Stimulated activated CD8-positive, alpha-beta memory T cell treated with anti-CD3 and anti-CD28 coated beads, Interleukin-7, amount 100 ng/mL, for 1 hour (primary cell): ENCODE measurements at regions not wholly inside any gene's neighbourhood (a gene's known extent, or its start where the extent isn't known, plus 50 kb on each side); places are given as distances from the start of the nearest gene placed in this dataset.

Experiments used
- DNase-seq, 2 donors: peaks; one replicate each; pipeline ENCODE4 v3.0.0-alpha.2; 2020; ENCODE audit warnings: low read depth in 2 of 2

DNA sequence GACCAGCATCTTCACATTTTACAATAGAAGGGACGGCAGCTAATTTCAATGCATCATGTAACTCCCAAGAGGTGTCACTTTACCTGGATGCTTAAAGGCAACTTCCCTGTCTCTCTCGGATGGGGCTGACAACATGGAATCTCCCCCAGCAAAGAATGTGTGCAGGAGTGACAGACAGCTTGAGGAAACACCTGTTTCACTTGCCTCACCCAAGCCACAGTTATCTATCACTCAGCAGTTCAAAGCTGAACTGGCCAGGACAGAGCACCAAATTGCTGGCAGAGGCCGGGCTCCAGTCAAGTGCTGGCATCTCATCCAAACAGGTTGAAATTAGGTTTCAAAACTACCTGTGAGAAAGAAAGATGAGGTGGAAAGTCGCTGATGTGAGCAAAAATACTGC lies 538.0 kb upstream of the PLXNA2 start:
- DNase-seq = no peak

DNA sequence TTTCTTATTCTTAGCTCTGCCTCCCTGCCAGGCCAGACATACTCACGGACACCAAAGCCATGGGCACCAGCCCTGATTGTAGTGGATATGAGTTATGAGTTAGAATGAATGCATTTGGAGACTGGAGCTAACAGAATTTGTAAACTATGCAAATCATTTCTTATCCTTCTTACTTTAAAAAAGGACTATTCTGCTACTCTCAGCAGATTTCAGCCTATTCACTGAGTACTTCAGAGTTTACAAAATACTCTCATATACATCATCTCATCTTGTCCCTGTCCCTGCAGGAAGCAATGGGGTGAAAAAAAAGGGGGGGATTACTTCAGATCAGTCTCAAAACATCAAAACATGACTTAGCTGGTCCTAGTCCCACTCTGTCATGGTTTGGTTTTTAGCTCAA lies 541.4 kb upstream of the PLXNA2 start:
- DNase-seq = no peak

DNA sequence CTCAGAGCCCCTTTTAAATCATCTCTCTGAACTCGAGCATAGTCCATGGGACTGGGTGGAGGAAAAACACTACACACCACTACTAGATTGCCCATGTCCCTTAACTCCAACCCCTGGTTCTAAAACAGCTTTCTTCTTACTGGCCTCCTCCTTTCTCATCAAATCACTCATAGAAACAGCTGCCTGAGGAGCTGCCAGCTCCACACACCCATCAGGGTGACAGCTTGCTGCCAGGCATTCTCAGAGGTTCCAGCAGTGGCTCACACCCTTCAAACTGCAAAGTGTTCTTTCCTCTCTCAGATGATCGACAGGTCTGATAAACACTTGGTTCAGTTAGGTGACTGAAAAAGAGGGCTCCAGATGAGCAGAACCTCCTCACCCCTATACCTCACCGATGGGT lies 543.0 kb upstream of the PLXNA2 start:
- DNase-seq = no peak

DNA sequence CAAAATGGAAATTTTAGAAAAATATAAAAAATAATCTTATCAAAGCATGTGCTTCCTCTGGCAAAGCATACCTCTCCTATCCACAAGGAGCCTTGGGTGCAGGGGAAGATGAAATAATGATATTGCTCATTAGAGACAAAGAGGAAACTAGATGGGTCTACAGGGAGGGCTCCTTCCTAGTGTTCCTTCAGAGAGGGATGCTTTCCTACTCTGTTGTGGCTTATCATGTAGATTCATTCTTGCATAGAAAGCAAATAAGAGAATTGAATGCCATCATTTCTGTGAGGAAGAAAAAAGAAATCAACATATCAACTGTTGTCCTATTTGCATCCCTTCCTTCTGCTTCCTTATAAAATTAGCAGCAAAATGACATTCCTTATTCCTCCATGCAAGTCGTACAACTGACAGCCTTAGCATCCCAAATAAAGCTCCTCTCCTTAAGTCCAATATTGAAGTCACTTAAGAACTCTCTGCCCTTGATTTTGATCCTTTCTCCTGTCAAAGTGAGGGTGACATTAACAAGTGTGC lies 543.9 kb upstream of the PLXNA2 start:
- no peak for DNase-seq

DNA sequence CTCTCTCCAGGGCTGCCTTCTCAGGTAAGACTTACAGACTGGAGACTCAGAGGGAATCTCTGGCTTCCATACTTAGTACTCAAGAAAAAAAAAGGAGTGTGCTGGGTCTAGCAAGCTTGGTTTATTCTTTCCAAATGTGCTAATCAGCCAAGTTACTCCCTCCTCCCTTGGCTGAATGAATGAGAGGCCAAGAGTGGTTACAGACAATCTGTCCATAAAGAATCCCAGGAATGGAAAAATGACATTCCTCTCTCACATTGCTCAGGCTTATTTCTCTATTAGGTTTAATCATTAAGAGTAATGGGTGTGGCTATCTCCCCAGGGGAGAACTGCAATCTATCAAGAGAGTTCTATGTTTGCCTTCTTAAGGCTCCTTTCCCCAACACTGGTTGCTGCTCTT lies 547.3 kb upstream of the PLXNA2 start:
- DNase-seq = no peak

DNA sequence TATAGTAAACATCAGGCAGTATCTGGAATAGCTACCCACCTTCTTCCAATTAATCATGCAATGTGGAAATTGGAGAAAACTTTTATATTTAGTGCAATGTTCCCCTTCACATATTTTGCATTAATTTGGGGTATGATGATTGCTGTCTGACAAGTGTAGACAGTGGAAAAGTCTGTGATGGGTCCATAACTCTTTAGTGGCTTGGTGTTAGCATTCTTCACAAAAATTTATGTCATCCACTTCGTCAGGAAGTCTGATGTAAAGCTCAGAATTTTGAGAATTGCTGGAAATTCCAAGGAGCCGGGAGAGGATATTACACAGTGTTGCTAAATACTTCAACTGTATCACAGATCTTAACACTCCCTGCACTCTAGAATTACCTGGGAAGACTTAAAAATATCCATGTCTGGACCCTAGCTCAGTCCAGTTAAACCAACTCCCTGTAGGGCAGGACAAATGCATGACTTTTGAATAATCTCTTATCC lies 549.7 kb upstream of the PLXNA2 start:
- no peak for DNase-seq

DNA sequence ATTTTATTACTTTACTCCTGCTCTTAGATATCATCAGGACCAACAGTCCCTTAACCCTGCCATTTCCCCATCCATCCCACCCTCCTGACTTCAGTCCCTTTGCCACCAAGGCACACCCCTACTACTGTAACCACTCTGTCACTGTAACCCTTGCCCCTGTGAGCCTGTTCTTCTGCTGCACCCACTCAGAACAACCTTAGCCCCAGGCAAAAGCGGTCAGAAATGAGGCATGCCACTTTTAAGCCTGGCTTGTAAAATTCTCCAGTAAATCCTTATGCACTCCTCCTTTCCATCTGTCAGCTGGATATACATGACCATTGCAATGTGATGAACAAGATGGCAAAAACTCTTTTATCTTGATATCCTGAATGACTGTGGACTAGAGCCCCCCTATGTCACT lies 555.0 kb upstream of the PLXNA2 start:
- DNase-seq = no peak

DNA sequence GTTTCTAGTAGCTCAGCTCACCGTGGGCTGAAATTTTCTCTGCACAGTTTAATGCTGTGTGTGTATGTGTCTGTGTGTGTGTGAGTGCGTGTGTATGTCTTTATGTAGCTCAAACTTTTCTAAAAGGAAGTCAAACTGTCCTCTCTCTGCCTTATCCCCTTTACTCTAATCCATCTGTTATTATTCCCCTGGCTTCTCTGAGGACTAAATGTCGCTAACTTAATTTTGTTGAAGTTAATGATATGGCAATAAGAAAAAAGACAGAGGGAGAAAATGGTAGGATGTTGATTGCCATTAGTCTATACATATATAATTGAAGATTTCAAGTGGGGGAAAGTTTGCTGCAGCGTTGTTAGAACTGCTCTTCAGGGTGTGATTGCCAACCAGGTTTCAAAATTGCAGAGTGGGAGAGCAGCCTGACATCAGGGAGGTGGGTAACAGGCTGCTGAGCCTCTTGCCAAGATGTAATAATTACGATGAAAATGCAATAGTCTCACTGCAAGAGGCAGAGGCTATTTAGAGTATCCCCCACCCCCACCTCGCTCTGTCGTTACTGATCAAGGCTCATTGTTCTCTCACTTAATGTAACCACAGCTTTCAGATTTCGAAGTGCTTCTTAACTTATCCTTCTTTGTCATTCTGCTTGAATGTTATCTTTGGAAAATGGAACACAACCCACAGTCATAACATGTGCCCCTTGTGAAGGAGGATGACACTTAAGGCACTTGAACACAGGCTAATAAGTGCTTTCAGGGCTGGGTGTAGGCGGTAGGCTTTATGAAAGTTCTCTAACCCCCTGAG lies 559.0 kb upstream of the PLXNA2 start:
- DNase-seq = no peak

DNA sequence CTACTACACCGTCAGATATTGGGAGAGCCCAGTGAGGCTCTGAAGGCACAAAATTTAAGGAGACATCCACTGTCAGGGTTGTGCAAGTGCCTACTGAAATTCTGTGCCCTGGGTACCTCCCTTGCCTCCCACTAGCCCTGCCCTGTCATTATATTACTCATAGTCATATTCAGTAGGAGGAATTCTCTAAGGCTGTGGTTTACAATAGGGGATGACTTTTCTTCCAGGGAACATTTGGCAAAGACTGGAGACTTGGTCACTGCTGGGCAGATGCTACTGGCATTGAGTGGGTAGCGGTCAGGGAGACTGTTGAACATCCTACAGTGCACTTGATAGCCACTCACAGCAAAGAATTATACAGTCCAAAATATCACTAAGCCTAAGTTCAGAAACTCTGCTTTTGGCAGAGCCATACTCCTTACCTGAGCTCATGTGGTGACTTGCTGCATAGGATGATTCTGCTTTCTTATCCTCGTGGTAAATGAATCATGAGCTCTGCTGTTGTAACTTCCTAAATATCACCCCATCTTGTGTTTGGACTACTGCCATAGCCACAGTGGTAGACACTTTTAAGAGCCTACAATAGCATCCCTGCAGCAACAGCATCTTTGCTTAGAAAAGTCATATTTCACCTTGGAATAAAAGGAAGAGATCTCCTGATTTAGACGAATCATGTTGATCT lies 563.4 kb upstream of the PLXNA2 start:
- no peak for DNase-seq

DNA sequence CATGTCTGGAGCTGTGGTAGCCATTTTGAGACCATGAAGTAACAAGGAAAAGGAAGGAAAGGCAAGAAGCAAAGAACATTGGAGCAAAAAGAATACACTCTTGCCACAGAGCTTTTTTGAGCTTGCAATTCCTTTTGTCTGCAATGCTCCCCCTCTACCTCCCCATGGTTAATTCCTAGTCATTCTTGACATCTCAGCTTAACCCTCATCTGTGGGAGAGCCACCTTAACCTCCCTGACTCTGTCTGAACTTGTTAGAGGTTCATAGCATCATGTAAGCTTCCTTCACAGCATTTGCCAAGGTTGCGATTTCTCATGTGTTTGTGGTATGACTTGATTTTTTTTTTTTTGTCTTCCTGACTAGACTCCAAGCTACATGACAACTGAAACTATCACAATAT lies 564.1 kb upstream of the PLXNA2 start:
- no peak for DNase-seq

DNA sequence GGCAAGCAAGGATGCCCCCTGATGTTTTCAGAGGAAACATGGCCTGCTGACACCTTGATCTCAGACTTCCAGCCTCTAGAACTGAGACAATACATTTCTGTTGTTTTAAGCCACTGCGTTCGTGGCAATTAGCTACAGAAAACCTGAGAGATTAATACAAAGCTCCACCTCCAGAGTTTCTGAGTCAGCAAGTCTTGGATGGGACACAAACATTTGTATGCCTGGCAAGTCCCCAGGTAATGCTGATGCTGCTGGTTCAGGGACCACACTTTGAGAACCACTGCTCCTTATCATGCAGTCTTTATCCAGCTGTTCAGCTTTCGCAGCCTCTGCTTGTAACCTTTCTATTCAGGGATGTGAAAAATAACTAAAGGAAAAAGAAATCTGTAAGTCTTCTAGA lies 565.7 kb upstream of the PLXNA2 start:
- DNase-seq = no peak

DNA sequence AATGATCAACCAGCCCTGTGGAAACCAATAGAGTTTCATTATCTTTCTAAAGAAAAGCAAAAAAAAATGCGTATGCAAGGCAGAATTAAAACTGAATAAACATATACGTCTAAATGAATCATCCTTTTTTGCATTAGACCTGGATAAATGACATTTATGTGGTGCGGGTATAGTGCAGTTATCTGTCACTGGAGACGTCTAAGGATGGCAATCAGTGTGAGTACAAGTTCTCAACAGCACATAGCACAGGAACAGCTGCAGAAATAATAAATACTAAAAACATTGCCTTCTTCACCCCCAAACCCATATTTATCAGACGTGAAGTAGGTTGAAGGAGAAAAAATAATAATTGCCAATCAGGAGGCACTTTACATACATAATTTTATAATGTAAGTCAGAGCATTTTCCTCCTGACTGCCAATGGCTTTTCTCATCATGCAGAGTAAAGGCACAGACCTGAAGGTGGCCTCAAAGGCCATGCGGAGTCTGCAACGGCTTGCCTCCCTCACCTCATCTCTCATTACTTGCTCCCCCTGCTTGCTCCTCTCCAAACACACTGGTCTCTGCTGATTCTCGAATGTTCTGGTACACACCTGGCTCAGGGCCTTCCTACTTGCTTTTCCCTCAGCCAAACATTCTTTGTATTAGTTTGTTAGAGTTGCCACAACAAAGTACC lies 574.7 kb upstream of the PLXNA2 start:
- DNase-seq = no peak

DNA sequence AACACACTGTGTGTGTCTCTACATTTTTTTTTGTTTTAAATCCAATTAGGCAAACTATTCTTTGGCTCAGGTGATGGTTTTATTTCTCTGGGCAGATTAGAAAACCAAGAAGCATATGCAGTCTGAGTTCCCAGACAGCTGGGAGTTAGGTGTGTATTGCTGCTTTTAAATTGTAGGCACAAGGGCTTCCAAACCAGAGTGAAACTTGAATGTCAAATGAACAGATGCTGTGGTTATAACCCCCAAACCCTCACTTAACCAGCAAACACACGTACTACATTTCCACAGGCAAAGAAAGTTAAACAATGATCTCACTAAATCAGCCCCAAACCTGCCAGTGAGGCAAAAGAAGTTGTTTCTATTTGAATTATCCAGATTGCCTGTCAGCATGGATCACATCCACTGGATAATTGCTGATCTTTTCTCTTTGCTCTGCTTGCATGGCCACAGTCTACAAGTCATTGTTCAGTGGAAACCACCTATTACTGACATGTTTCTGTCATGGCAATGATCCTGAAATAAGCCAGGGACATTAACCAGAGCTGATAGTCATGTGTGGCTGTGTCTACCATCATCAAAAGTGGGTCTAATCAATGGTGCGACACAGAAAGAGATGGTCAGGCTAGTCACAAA lies 576.5 kb upstream of the PLXNA2 start:
- no peak for DNase-seq

DNA sequence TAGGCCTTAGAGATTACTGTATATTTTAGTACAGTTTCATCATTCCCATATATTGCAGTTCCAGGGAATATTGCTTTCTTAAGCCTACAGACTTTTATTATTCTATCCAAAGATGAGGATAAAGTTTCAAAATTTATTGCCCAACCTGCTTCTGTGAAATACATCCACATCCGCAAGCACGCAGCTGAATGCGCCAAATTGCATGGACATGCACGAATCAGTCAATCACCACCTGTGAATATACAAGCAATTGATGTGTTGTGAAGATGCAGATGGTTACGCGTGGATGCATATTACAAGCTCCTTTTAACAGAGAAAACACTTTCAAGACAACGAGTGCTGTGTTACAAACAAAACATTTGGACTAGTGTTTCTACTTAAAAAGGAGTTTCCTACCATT lies 577.8 kb upstream of the PLXNA2 start:
- DNase-seq = no peak

DNA sequence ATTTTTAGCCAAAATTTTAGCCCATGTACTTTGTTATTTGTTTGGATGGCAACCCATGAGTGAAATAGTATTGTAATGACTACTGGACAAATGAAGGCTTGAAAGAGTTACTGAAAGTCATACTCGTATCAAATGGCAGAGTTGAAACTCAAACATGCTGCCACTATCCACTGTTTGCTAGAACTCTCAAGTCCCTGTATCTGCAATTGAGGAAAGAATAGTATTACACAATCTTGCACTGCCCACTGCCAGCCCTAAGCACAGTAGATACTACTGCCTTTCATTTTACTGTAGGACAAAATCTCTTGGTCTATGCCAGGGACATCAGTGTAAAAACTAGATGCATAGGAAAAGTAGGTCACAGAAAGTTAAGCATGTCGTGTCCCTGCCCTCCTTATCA lies 581.1 kb upstream of the PLXNA2 start:
- no peak for DNase-seq

DNA sequence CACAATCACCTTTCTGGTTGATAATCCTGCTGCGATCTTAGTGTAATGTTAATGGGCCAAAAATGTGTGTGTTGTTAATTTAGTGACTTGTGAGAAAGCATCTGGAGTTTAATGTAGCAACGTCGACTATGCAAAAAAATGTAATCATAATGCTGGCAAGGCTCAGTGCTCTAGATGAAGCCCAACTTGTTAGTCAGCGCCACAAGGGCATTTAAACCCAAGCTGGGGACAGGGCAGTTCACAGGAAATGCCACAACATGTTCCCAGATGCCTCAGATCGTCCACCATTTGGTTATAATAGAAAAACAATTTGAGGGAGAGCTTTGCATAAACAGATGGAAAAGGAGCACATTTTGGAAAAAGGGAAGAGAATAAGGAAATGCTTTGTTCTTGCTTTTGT lies 585.4 kb upstream of the PLXNA2 start:
- no peak for DNase-seq

DNA sequence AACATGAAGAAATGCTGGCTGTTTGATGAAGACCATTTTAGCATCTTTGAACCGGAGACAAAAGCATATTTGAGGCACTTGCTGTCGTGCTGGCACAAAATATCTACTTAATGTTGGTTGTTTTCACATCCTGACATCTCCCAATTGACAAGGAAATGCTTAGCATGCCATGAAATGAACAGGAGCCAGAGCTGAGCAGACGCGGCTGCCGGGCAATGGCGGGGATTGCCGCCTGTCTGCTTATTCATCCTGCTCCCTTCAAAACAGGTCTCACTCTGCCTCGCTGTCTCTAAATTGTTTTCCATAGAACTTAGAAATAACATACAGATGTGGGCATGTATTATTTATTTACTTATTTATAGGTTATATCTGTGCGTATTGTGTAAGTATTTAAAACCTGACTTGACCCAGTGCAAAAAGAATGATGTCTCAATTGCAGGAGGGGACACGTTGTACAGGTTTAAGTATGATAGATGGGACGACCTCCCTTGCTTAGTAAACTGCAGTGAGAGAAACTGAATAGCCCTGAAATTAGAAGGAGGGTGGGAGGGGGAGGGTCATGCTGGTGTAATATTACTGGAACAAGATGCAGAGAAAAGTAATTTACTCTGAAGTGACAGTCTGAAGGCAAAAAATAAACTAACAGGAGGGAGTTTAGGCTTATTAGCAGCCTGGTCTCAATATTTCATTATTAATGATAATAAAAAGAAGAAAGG lies 590.4 kb upstream of the PLXNA2 start:
- no peak for DNase-seq

DNA sequence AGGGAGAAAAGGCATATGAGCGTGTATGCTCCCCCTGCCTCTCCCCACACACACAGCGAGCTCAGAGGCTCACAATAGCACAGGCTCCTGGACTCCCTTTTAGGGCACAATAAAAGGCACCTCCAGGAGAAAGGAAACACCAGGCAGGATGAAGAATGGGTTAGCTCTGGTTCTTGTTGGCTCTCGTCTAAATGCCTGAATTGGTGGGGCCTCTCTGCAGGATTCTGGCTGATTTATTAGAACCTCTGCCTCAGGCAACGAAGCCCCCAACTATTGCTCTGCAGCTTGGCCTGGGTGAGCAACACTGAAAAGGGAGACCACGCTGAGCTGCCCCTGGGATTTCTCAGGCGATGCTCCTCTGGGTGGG lies 590.9 kb upstream of the PLXNA2 start:
- DNase-seq = no peak

DNA sequence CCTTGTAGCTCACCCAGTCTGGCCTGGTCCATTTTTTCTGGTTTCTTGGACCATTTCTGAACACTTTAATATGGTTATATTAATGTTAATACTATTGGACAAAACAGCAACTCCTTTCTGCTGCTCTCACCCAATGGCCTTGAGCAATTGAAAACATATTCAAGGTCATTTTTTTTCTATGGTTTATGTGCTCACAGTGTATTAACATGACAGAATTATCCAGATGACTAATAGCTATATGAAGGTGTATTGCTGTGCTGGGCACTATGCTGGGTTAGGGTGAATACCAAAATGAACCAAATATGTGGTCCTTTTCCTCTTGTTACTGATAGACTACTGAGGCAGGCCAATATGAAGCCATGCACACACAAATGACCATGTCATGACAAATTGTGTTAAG lies 591.6 kb upstream of the PLXNA2 start:
- no peak for DNase-seq

DNA sequence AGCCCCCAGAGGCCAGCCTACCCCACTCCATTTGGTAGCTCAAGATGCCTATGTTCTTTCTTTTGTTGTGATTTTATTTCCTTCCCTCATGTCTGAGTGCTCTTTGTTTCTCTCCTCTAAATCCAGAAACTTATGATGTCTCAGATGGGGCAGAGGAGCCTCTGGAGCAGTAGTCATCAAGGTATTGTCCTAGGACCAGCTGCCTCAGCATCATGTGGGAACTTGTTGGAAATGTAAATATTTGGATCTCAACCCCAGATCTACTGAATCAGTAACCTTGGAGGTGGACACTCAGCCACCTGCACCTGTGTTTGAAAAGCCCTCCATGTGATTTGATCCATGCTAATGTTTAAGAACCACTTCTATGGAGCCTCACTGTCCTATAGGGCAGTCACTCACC lies 593.1 kb upstream of the PLXNA2 start:
- no peak for DNase-seq

DNA sequence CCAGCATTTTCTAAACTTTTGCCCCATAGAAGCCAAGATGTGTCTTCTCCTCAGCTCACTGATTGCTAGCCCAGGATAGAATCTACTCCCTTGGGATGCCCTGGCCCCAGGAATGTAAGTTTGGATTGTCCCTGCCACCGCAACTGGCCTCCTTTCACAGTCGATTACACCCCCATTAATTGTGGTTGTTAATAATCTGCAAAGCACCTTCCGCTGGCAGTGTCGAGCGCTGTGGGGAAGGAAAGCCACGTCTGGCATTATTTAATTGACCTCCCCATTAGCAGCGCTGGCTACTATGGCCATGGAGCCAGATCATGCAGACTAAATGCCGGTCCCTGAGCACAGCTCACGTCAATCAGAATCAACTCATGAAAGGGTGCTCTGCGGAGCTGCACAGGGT lies 597.3 kb upstream of the PLXNA2 start:
- no peak for DNase-seq

DNA sequence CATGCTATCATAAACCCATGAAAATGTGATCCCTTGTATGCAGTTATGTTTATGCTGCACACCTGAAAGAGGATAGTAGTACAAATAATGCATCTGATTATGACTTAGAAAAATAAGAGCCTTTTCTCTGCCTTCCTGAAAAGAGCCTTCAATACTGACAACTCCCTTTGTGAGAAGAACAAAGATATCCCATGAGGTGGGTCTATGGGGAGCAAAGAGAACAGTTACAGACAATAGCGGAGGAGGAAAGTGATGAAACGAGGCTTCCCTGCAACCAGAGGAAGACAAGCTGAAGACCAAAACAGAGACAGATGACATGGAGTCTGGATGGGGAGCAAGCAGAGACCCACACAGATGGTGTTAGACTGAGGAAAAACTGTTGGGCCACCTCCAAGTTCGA lies 598.3 kb upstream of the PLXNA2 start:
- DNase-seq = no peak
